Endometrial microvascular endothelial cells (primary cell): ENCODE measurements at regions not wholly inside any gene's neighbourhood (a gene's known extent, or its start where the extent isn't known, plus 50 kb on each side); places are given as distances from the start of the nearest gene placed in this dataset.

Experiments
- in situ Hi-C: cut with HindIII; loops from 2 replicates; pipeline ENCODE4 v1.10.0; 2017; ENCODE audit warnings: low sequenced_read_pairs, low pct_unique_long_range_greater_than_20kb; ENCODE audit errors: inconsistent ontology term

- in situ Hi-C loops = no loop called here
Measured at GRCh38 chr1:80807981-80808380, 992.8 kb upstream of the ADGRL2 start.

DNA sequence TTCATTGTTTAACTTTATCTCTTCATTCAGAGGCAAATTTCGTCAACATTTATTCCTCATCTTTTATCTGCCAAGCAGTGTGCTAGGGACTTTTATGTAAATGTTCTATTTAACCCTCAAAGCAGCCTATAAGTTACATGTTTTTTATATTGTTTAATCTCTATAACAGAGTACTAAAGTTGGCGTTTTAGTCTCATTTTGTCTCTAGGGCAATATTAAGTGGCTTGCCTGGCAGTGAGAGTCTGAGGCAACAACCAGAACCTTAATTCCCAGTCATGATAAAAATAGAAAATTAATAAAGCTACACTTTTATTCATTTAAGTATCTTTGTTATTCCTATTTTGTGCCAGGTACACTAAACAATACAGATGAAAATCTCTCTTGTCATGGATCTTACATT, 994.3 kb upstream of the ADGRL2 start:
- in situ Hi-C loops = no loop called here

- in situ Hi-C loops = no loop called here
Measured at GRCh38 chr1:80801695-80802094, 999.0 kb upstream of the ADGRL2 start.

DNA sequence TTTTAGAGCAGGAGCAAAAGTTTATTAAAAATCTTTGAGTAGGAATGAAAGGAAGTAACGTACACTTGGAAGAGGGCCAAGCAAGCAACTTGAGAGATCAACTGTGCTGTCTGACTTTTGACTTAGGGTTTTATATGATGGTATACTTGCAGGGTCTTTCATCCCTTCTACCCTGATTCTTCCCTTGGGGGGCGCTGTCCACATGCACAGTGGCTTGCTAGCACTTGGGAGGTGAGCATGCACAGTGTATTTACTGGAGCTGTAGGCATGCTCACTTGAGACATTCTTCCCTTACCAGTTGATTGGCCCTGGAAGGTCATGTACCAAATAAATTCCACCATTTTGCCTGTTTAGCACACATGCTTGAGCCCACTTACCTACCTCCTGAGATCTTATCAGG, 1001.3 kb upstream of the ADGRL2 start:
- in situ Hi-C loops = no loop called here

- in situ Hi-C loops = no loop called here
Measured at GRCh38 chr1:80779275-80779674, 1021.5 kb upstream of the ADGRL2 start.

GRCh38 chr1:80778094-80778840, 1022.5 kb upstream of the ADGRL2 start:
- in situ Hi-C loops = no loop called here

GRCh38 chr1:80776266-80776665, 1024.5 kb upstream of the ADGRL2 start:
- in situ Hi-C loops = no loop called here

- in situ Hi-C loops = no loop called here
Measured at GRCh38 chr1:80769208-80769750, 1031.5 kb upstream of the ADGRL2 start.

DNA sequence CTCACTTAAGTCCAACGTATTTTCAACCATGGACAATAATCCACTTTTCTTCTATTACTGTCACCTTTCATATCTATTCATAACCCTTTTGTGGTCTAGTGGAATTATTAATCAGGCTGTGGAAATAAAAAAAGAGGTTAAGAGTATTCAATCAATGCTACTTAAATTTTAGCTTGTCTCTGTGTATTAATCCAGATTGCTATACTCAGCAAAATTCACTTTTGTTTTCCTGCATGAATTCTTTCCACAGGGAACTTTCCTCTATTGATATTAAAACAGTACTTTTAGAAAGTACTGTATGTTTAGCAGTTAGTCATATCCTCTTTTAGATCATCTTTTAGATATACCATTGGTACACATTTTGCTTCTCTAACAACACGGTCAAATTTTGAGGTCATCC, 1033.0 kb upstream of the ADGRL2 start:
- in situ Hi-C loops = no loop called here

DNA sequence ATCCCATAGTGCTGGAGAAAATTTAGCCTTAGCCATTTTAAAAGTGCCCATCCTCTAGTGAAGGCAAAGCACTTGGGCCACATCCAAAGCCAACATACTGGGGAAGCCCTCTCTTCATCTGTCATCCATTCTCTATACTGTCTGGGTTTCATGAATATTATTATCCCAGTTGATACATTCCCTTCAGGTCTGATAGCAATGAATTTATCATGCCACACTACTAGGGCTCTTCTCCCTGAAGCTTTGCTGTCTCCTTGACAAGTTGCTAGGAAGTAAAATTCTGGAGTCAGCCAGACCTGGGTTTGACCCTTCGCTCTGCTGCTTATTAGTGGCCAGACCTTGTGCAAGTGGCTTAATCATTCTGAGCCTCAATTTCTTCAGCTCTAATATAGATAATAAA, 1041.4 kb upstream of the ADGRL2 start:
- in situ Hi-C loops = no loop called here

GRCh38 chr1:80755944-80756343, 1044.8 kb upstream of the ADGRL2 start:
- in situ Hi-C loops = no loop called here

GRCh38 chr1:80751204-80751603, 1049.5 kb upstream of the ADGRL2 start:
- in situ Hi-C loops = no loop called here

GRCh38 chr1:80731241-80731894, 1069.4 kb upstream of the ADGRL2 start:
- in situ Hi-C loops = no loop called here

GRCh38 chr1:80722611-80723010, 1078.1 kb upstream of the ADGRL2 start:
- in situ Hi-C loops = no loop called here

DNA sequence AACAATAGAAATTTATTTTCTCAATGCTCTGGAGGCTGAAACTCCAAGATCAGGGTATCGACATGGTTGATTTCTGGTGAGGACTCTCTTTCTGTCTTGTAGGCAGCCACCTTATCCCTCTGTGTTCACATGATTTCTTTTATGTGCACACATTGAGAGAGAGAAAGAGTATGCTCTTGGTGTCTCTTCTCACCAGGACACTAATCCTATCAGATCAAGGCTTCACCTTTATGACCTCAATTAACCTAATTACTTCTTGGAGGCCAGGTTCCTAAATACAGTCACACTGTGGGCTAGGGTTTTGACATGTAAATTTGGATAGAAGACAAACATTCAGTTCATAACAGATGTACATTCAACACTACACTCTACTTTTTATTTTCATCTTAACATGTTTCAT, 1094.2 kb upstream of the ADGRL2 start:
- in situ Hi-C loops = no loop called here

DNA sequence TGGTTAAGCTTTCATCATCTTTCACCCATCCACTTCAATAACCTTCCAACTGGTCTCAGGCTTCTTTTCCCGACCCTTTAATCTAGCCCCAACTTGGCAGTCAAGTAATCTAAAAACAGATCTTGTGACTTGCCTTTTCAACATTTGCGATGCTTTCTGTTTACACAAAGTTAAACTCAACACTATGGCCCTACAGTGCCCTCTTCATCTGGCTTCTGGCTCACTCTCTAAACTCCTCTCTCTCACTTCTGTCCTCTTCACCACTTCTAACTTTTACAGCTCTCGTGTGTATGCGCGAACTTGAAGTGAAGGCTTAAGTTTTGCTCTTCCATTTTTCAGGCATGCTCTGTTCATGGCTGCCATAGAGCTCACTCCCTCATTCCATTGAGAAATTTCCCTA, 1122.3 kb upstream of the ADGRL2 start:
- in situ Hi-C loops = no loop called here

DNA sequence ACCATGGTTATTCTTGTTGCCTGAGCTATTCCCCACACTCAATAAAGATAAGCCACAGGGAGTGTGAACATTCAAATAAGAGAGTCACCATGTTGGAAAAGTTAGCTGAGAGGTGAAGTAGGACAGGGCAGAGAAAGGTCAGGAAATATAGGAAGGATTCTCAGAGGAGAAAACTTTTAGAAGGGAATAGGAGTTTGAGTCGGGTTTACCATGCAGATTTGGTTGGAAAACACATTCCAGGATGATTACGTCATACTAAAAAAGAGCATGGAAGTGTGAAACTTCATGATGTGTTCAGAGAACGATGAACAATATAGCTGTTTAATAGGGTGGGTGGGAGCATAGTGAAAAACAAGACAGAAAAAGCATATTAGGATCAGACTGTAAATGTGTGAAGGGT, 1125.3 kb upstream of the ADGRL2 start:
- in situ Hi-C loops = no loop called here

DNA sequence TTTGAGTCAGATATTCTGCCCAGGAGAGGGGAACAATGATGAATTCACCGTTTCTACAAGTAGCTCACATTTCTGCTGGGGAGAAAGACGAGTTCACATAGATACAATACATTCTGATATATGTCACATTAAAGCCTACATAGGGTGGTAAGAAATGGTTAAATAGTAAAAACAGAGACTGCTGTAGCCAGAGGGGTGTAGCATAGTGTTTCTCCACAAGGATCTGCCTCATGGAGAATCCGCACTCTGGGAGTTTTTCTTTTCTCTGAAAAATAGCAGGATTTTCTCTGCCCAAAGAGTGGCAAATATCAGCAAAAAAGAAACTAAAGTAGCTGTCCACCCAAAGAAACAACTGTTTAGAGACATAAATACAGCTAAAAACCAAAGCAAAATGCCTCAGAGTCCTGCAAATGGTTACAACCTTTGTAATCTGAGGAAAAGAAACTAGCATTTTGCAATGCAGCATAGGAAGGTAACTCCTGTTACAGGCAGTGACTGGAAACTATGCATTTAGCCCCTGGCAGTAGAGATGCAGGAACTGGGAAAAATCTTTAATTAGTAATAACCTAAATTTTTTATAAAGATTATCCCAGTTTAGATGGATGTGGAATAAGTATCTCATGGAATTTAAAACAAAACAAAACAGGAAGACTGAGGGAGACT, 1126.7 kb upstream of the ADGRL2 start:
- in situ Hi-C loops = no loop called here

GRCh38 chr1:80668372-80668771, 1132.4 kb upstream of the ADGRL2 start:
- in situ Hi-C loops = no loop called here

GRCh38 chr1:80666073-80666472, 1134.7 kb upstream of the ADGRL2 start:
- in situ Hi-C loops = no loop called here
